CD4-positive, alpha-beta T cell treated with Interleukin-6 at 100 ng/mL for 8 hours (primary cell): ENCODE measurements at regions not wholly inside any gene's neighbourhood (a gene's known extent, or its start where the extent isn't known, plus 50 kb on each side); places are given as distances from the start of the nearest gene placed in this dataset.

Experiments
- DNase-seq: peaks from one replicate; pipeline ENCODE4 v3.0.0-alpha.2; 2020; ENCODE audit warnings: mixed read lengths, low spot score

- no peak for DNase-seq
Observed at GRCh38 chr7:21146642-21147423, 281.1 kb upstream of the SP4 start.

GRCh38 chr7:21149809-21150208, 278.1 kb upstream of the SP4 start:
- no peak for DNase-seq

GRCh38 chr7:21154614-21155013, 273.3 kb upstream of the SP4 start:
- DNase-seq, result no peak

- no peak for DNase-seq
Observed at GRCh38 chr7:21159506-21159905, 268.4 kb upstream of the SP4 start.

GRCh38 chr7:21160401-21160800, 267.5 kb upstream of the SP4 start:
- DNase-seq, result no peak

GRCh38 chr7:21167942-21168341, 259.9 kb upstream of the SP4 start:
- DNase-seq, result no peak

GRCh38 chr7:21169667-21170580, 258.0 kb upstream of the SP4 start:
- DNase-seq, result no peak

- no peak for DNase-seq
Observed at GRCh38 chr7:21172800-21173199, 255.1 kb upstream of the SP4 start.

GRCh38 chr7:21173436-21173835, 254.4 kb upstream of the SP4 start:
- no peak for DNase-seq

GRCh38 chr7:21175714-21176113, 252.2 kb upstream of the SP4 start:
- DNase-seq, result no peak

GRCh38 chr7:21184942-21185652, 242.8 kb upstream of the SP4 start:
- DNase-seq, result no peak

GRCh38 chr7:21185653-21186265, 242.1 kb upstream of the SP4 start:
- no peak for DNase-seq

- DNase-seq, result no peak
Observed at GRCh38 chr7:21191321-21192073, 236.4 kb upstream of the SP4 start.

- no peak for DNase-seq
Observed at GRCh38 chr7:21192657-21193056, 235.2 kb upstream of the SP4 start.

- DNase-seq, result no peak
Observed at GRCh38 chr7:21193895-21194294, 234.0 kb upstream of the SP4 start.

- DNase-seq, result no peak
Observed at GRCh38 chr7:21194936-21195335, 232.9 kb upstream of the SP4 start.

GRCh38 chr7:21198921-21199320, 229.0 kb upstream of the SP4 start:
- no peak for DNase-seq

- DNase-seq, result no peak
Observed at GRCh38 chr7:21200503-21200902, 227.4 kb upstream of the SP4 start.

- DNase-seq, result no peak
Observed at GRCh38 chr7:21214657-21215056, 213.2 kb upstream of the SP4 start.

- no peak for DNase-seq
Observed at GRCh38 chr7:21215307-21215706, 212.6 kb upstream of the SP4 start.

- DNase-seq, result no peak
Observed at GRCh38 chr7:21217365-21217764, 210.5 kb upstream of the SP4 start.
